ENCODE measurements at regions not wholly inside any gene's neighbourhood (a gene's known extent, or its start where the extent isn't known, plus 50 kb on each side); places are given as distances from the start of the nearest gene placed in this dataset.
"Not testable (repeated sequence)": the region's sequence is repeated elsewhere in the genome, so short reads cannot be mapped to it uniquely, and the experiment has no call there.

GRCh38 chr6:94813806-94814205 is 763.5 kb upstream of the MANEA start:
- Histone ChIP-seq H3K4me1 (ENCODE audit: control insufficient read depth, insufficient read depth, low read length) (no peaks in the 10 kb centered on the region), H3K27me3 (ENCODE audit: control insufficient read depth, insufficient read depth, low read length) (no peaks in the 10 kb centered on the region), H3K27ac (ENCODE audit: low read length) (no peak overlapping the region), H3K9me3 (ENCODE audit: control insufficient read depth, insufficient read depth, low read length) (no peaks in the 10 kb centered on the region), H3K36me3 (ENCODE audit: control insufficient read depth, insufficient read depth, low read length) (no peaks in the 10 kb centered on the region), H3K4me3 (ENCODE audit: low read length) (no peak overlapping the region)
- DNase-seq (ENCODE audit: low read depth, low spot score) = no peak

DNA sequence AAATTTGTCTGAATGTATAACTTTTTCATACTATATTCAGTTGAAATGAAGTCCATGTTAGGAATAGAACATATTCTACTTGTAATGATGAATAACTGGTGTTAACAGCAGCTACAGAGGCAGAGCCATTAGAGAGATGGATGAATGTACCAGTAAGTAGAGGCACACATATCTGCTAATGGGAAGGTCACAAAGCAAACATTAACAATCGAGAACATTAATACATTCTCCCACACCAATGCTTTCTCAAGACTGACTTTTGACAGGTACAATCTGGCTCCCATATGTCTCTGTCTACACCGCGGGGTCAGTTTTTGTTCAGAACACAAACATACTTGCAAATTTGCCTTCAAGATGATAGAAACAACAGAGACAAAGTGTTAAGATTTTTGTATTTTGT is 776.0 kb upstream of the MANEA start:
- Histone ChIP-seq H3K27ac (ENCODE audit: low read length) (no peak overlapping the region), H3K4me3 (ENCODE audit: low read length) (no peak overlapping the region), H3K9me3 (ENCODE audit: control insufficient read depth, insufficient read depth, low read length) (no peaks in the 10 kb centered on the region), H3K4me1 (ENCODE audit: control insufficient read depth, insufficient read depth, low read length) (no peaks in the 10 kb centered on the region), H3K27me3 (ENCODE audit: control insufficient read depth, insufficient read depth, low read length) (no peaks in the 10 kb centered on the region), H3K36me3 (ENCODE audit: control insufficient read depth, insufficient read depth, low read length) (no peaks in the 10 kb centered on the region)
- no CpG with 5 or more reads among the region's 3 CpGs for WGBS (ENCODE audit: insufficient coverage, insufficient read length)
- DNase-seq (ENCODE audit: low read depth, low spot score) = no peak

DNA sequence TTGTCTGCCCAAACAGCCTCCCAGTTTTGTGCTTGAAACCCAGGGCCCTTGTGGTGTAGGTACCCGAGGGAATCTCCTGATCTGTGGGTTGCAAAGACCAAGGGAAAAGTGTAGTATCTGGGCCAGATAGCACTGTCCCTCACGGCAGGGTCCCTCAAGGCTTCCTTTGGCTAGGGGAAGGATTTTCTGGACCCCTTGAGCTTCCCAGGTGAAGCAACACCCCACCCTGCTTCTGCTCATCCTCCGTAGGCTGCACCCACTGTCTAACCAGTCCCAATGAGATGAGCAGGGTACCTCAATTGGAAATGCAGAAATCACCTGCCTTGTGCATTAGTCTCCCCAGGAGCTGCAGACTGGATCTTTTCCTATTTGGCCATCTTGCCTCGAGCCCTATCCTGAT is 791.8 kb upstream of the MANEA start:
- H3K4me3 ChIP-seq (ENCODE audit: low read length) = no peak overlapping the region
- H3K4me1 ChIP-seq (ENCODE audit: control insufficient read depth, insufficient read depth, low read length) = no peaks in the 10 kb centered on the region
- no peaks in the 10 kb centered on the region for H3K36me3 ChIP-seq (ENCODE audit: control insufficient read depth, insufficient read depth, low read length)
- no peak for DNase-seq (ENCODE audit: low read depth, low spot score)
- no peak overlapping the region for H3K27ac ChIP-seq (ENCODE audit: low read length)
- no CpG with 5 or more reads among the region's 4 CpGs for WGBS (ENCODE audit: insufficient coverage, insufficient read length)
- no peaks in the 10 kb centered on the region for H3K27me3 ChIP-seq (ENCODE audit: control insufficient read depth, insufficient read depth, low read length)
- no peaks in the 10 kb centered on the region for H3K9me3 ChIP-seq (ENCODE audit: control insufficient read depth, insufficient read depth, low read length)

DNA sequence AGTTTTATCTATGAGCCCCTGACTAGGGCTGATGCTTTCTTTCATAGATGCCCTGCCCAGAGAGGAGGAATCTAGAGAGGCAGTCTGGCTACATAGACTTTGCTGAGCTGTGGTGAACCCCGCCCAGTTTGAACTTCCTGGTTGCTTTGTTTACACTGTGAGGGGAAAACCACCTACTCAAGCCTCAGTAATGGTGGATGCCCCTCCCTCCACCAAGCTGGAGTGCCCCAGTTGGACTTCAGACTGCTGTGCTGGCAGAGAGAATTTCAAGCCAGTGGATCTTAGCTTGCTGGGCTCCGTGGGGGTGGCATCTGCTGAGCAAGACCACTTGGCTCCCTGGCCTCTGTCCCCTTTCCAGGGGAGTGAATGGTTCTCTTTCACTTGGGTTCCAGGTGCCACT is 792.3 kb upstream of the MANEA start:
- WGBS (ENCODE audit: insufficient coverage, insufficient read length) = no CpG with 5 or more reads among the region's 2 CpGs
- not testable (repeated sequence) for H3K9me3 ChIP-seq (ENCODE audit: control insufficient read depth, insufficient read depth, low read length); H3K4me1 ChIP-seq (ENCODE audit: control insufficient read depth, insufficient read depth, low read length); H3K36me3 ChIP-seq (ENCODE audit: control insufficient read depth, insufficient read depth, low read length); H3K4me3 ChIP-seq (ENCODE audit: low read length); H3K27me3 ChIP-seq (ENCODE audit: control insufficient read depth, insufficient read depth, low read length); H3K27ac ChIP-seq (ENCODE audit: low read length); DNase-seq (ENCODE audit: low read depth, low spot score)

- Histone ChIP-seq H3K9me3 (ENCODE audit: control insufficient read depth, insufficient read depth, low read length) (no peaks in the 10 kb centered on the region), H3K27me3 (ENCODE audit: control insufficient read depth, insufficient read depth, low read length) (no peaks in the 10 kb centered on the region), H3K36me3 (ENCODE audit: control insufficient read depth, insufficient read depth, low read length) (no peaks in the 10 kb centered on the region), H3K4me3 (ENCODE audit: low read length) (no peak overlapping the region), H3K4me1 (ENCODE audit: control insufficient read depth, insufficient read depth, low read length) (no peaks in the 10 kb centered on the region), H3K27ac (ENCODE audit: low read length) (no peak overlapping the region)
- DNase-seq (ENCODE audit: low read depth, low spot score) = peak; percentile 4
- no CpG with 5 or more reads among the region's 1 CpG for WGBS (ENCODE audit: insufficient coverage, insufficient read length)
Measured at GRCh38 chr6:94769197-94769596, 808.1 kb upstream of the MANEA start.

DNA sequence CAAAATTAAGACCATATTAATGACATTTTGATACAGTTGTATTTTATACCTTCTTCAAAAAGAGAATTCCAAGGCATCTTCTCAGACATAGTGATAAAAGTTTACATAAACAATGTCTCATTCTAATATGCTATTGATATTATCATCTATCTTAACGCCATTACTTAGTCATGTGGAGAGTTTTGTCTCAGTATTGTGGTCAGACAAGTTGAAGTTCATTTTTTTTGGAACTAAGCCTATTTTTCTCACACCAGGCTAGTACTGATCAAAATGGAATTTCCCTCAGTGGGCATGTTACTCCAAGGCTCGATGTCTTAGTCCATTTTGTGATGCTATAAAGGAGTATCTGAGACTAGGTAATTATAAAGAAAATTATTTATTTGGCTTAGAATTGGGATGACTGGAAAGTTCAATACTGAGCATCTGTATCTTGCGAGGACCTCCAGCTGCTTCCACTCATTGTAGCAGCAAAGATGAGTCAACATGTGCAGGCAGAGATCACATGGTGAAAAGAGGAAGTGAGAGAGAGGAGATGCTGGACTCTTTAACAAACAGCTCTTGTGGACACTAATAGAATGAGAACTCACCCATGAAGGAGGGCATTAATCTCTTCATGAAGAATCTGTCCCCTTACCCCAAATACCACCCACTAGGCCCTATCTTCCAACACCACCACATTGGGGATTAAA is 825.5 kb upstream of the MANEA start:
- Histone ChIP-seq H3K4me1 (ENCODE audit: control insufficient read depth, insufficient read depth, low read length) (no peaks in the 10 kb centered on the region), H3K36me3 (ENCODE audit: control insufficient read depth, insufficient read depth, low read length) (no peaks in the 10 kb centered on the region), H3K27me3 (ENCODE audit: control insufficient read depth, insufficient read depth, low read length) (no peaks in the 10 kb centered on the region), H3K9me3 (ENCODE audit: control insufficient read depth, insufficient read depth, low read length) (no peaks in the 10 kb centered on the region), H3K27ac (ENCODE audit: low read length) (no peak overlapping the region), H3K4me3 (ENCODE audit: low read length) (no peak overlapping the region)
- DNase-seq (ENCODE audit: low read depth, low spot score) = no peak
- WGBS (ENCODE audit: insufficient coverage, insufficient read length) = no CpG with 5 or more reads among the region's 3 CpGs

- no peaks in the 10 kb centered on the region for H3K4me1 ChIP-seq (ENCODE audit: control insufficient read depth, insufficient read depth, low read length)
Measured at GRCh38 chr6:94736236-94736635, 841.1 kb upstream of the MANEA start.

GRCh38 chr6:94735270-94735669 is 842.1 kb upstream of the MANEA start:
- Histone ChIP-seq H3K4me1 (ENCODE audit: control insufficient read depth, insufficient read depth, low read length) (no peaks in the 10 kb centered on the region), H3K4me3 (ENCODE audit: low read length) (no peak overlapping the region), H3K9me3 (ENCODE audit: control insufficient read depth, insufficient read depth, low read length) (no peaks in the 10 kb centered on the region), H3K36me3 (ENCODE audit: control insufficient read depth, insufficient read depth, low read length) (no peaks in the 10 kb centered on the region), H3K27ac (ENCODE audit: low read length) (no peak overlapping the region), H3K27me3 (ENCODE audit: control insufficient read depth, insufficient read depth, low read length) (no peaks in the 10 kb centered on the region)
- WGBS (ENCODE audit: insufficient coverage, insufficient read length) = no CpG with 5 or more reads among the region's 7 CpGs
- no peak for DNase-seq (ENCODE audit: low read depth, low spot score)

More at GRCh38 chr6:94736236-94736635, 841.1 kb upstream of the MANEA start:
- H3K36me3 ChIP-seq (ENCODE audit: control insufficient read depth, insufficient read depth, low read length) = no peaks in the 10 kb centered on the region
- no peak for DNase-seq (ENCODE audit: low read depth, low spot score)
- H3K9me3 ChIP-seq (ENCODE audit: control insufficient read depth, insufficient read depth, low read length) = no peaks in the 10 kb centered on the region
- no peak overlapping the region for H3K4me3 ChIP-seq (ENCODE audit: low read length)
- no CpG with 5 or more reads among the region's 2 CpGs for WGBS (ENCODE audit: insufficient coverage, insufficient read length)
- H3K27me3 ChIP-seq (ENCODE audit: control insufficient read depth, insufficient read depth, low read length) = no peaks in the 10 kb centered on the region
- no peak overlapping the region for H3K27ac ChIP-seq (ENCODE audit: low read length)

DNA sequence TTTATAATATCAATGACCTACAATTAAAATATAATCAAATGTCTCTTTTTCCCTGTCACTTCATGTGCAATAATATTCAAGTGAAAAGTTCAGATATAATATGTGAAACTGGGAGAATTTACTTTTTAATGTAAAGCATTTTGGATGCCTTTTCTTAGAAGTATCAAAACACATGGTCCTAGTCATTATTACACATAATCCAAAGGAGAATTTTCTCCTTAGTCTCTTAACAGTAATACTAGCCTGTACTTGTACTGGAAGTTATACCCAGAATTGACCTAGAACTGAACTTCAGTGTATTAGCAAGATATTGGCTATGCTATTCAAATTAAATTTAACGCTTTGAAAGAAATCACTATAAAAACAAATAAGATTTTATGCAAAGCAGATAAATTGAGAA is 842.6 kb upstream of the MANEA start:
- Histone ChIP-seq H3K9me3 (ENCODE audit: control insufficient read depth, insufficient read depth, low read length) (no peaks in the 10 kb centered on the region), H3K27me3 (ENCODE audit: control insufficient read depth, insufficient read depth, low read length) (no peaks in the 10 kb centered on the region), H3K4me3 (ENCODE audit: low read length) (no peak overlapping the region), H3K27ac (ENCODE audit: low read length) (no peak overlapping the region), H3K4me1 (ENCODE audit: control insufficient read depth, insufficient read depth, low read length) (no peaks in the 10 kb centered on the region), H3K36me3 (ENCODE audit: control insufficient read depth, insufficient read depth, low read length) (no peaks in the 10 kb centered on the region)
- WGBS (ENCODE audit: insufficient coverage, insufficient read length) = no CpG with 5 or more reads among the region's 1 CpG
- DNase-seq (ENCODE audit: low read depth, low spot score) = no peak

DNA sequence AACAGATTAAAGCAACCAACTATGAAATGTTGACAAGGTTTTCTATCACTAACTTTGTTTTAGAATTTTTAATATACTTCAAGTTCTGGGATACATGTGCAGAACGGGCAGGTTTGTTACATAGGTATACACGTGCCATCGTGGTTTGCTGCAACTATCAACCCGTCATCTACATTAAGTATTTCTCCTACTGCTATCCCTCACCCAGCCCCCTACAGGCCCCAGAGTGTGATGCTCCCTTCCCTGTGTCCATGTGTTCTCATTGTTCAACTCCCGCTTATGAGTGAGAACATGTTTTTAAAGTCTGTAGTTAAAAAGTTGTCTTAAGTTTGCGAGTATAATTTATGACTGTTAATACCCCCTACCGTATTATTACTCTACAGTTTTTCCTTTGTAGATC is 844.3 kb upstream of the MANEA start:
- Histone ChIP-seq H3K27ac (ENCODE audit: low read length) (no peak overlapping the region), H3K27me3 (ENCODE audit: control insufficient read depth, insufficient read depth, low read length) (no peaks in the 10 kb centered on the region), H3K4me3 (ENCODE audit: low read length) (no peak overlapping the region), H3K4me1 (ENCODE audit: control insufficient read depth, insufficient read depth, low read length) (no peaks in the 10 kb centered on the region), H3K36me3 (ENCODE audit: control insufficient read depth, insufficient read depth, low read length) (no peaks in the 10 kb centered on the region), H3K9me3 (ENCODE audit: control insufficient read depth, insufficient read depth, low read length) (no peaks in the 10 kb centered on the region)
- no peak for DNase-seq (ENCODE audit: low read depth, low spot score)
- no CpG with 5 or more reads among the region's 7 CpGs for WGBS (ENCODE audit: insufficient coverage, insufficient read length)

DNA sequence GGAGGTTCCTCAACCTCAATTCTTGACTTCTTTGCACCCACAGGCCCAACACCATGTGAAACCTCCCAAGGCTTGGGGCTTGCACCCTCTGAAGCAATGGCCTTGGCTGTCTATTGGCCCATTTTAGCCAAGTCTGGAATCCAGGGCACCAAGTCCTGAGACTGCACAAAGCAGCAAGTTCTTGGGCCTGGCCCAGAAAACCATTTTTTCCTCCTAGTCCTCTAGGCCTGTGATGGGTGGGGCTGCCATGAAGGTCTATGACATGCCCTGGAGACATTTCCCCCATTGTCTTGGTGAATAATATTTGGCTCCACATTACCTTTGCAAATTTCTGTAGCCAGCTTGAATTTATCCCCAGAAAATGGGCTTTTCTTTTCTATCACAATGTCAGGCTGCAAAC is 849.6 kb upstream of the MANEA start:
- peaks cover 4% of the 10 kb centered on the region for H3K9me3 ChIP-seq (ENCODE audit: control insufficient read depth, insufficient read depth, low read length)
- H3K4me3 ChIP-seq (ENCODE audit: low read length) = no peak overlapping the region
- no peak for DNase-seq (ENCODE audit: low read depth, low spot score)
- H3K36me3 ChIP-seq (ENCODE audit: control insufficient read depth, insufficient read depth, low read length) = no peaks in the 10 kb centered on the region
- no peaks in the 10 kb centered on the region for H3K27me3 ChIP-seq (ENCODE audit: control insufficient read depth, insufficient read depth, low read length)
- H3K27ac ChIP-seq (ENCODE audit: low read length) = no peak overlapping the region
- no peaks in the 10 kb centered on the region for H3K4me1 ChIP-seq (ENCODE audit: control insufficient read depth, insufficient read depth, low read length)
